TTC549 (cell line): ENCODE measurements at regions not wholly inside any gene's neighbourhood (a gene's known extent, or its start where the extent isn't known, plus 50 kb on each side); places are given as distances from the start of the nearest gene placed in this dataset.

Experiments used
- FAIRE-seq: peaks from 2 replicates; lab custom pipeline; 2012; peaks lifted over from hg19 to GRCh38; lab: Jason Lieb, UNC

DNA sequence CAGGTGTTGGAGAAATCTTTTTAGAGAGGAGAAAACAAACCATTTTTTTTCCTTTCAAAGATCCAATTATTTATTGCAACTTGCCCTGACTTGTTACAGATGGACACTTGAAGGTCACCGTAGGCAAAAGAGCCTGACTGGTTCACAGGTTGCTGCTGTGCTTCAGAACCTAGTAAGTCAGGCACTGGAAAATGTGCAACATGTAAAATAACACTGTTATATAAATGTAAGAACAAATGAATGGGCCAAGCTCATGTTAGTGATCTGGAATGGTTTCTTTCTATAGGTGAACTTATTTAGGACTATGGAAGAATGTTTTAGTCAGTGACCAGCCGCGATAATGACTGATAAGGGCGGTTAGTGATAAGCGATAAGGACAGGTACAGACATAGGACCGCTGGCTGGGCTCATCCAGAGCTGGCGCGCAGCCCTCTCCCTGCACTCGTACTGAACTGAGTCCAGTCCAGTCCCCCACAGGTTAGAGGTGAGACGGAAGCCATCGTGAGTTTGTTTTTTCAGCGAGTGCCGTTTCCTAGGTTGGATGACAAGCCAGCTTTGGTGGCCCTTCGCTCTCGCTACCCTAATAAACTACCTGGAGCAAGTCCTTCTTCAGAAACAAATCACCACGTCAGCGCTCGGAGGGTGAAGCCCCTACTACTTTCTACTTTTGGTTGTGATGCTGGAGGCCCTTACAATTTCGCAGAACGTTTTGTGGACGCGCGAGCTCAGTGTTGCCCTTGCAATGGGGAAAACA is 94.4 kb upstream of the PRDM1 start:
- no peak for FAIRE-seq

DNA sequence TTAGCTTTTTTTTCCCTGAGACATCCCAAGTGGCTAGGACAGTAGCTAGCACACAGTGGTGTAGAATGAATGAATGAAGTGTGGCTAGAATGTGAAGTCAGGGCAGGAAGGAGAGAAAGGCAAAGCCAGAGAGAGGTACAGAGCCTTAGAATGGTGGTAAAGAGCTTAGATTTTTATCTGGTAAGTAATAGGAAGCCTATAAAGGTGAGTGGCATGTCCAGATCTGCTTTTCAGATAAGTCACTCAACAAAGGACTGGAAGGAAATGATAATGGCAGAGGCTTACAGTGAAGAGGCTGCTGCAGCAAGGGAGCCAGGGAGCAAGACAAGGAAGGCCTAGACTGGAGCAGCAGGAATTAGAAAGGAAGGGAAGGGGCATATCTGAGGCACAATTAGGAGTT is 96.0 kb upstream of the PRDM1 start:
- no peak for FAIRE-seq

DNA sequence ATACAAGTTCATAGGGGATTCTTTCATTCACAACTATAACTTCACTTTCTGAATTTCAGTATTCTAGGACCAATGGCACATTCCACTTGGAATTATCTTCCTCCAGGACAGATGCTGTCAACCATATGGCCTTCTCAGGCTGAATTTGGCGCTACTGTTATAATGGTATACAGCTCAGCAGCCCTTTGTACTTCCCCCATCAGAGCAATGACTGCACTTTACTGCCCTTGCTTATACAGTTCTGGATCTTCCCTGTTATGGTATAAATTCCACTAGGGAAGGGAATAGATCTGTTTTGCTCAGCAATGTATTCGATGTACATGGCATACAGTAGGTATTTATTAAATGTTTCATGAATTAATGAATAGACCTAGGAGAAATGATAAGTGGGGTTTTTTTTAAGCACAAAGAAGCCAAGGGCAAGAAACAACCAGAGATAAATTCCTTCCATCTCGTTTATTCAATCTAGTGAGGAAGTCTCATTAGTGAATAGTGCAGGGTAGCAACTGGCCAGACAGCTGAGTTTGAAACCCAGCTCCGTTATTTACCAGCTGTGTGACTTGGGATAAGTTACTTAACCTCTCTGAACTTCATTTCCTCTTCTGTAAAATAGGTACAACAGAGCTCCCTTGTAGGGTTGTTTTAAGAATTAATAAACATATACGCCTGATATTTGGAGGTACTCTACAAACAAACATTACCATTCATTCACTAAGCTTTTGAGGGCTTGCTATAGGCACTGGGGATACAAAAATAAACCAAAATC is 97.1 kb upstream of the PRDM1 start:
- FAIRE-seq: no peak

DNA sequence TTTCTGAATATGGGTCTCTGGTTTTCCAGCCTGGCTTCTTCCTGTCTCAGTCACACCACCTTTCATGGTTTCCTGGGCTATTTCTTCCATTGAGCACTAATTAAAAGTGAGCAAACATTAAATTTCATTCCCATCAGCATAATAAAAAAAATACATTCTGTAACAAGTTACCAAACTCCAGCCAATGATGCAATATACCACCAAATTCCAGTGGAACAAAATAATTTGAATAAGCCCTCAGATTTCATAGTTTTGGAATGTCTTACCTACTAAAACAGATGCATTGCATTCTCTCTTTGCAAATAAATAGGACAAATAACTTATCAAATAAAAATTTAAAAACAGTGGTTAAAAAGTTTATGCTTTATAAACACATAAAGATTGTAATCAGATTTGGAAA is 97.8 kb upstream of the PRDM1 start:
- FAIRE-seq: no peak

DNA sequence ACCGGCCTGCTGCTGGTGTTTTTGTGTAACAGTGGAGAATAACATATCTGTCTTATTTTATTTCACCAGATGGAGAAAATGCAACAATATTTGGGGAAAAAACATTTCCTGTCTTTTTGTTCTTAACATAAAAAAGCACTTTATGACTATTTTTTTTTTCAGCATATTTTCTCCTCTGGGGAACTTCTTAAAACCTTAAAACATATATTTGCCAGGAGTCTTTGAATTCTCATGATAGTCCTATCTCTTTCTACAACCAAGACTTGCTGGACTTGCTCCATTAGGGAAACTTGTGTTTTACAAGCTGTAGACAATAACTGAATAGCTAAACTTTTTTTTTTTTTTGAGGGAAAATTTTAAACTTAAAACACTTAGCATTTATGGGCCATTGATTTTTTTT is 98.6 kb upstream of the PRDM1 start:
- no peak for FAIRE-seq

DNA sequence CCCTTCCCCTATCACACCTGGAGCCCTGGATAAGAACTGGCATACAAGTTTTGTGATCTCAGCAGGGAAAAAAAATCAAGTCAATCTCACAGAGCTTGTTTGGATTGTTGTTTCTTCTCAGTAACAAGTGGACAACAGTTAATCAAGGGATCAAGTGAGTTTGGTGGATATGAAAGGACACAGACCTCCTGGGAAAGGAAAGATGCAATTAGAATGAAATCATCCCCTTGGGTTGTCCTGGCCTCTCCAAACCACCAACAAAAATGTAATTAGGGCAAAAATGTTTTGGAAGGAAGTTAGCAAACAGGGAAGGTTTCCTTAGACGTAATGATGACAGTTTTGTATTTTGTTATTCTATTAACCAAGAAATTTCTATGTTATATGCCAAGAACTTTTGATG is 99.1 kb upstream of the PRDM1 start:
- FAIRE-seq: no peak

DNA sequence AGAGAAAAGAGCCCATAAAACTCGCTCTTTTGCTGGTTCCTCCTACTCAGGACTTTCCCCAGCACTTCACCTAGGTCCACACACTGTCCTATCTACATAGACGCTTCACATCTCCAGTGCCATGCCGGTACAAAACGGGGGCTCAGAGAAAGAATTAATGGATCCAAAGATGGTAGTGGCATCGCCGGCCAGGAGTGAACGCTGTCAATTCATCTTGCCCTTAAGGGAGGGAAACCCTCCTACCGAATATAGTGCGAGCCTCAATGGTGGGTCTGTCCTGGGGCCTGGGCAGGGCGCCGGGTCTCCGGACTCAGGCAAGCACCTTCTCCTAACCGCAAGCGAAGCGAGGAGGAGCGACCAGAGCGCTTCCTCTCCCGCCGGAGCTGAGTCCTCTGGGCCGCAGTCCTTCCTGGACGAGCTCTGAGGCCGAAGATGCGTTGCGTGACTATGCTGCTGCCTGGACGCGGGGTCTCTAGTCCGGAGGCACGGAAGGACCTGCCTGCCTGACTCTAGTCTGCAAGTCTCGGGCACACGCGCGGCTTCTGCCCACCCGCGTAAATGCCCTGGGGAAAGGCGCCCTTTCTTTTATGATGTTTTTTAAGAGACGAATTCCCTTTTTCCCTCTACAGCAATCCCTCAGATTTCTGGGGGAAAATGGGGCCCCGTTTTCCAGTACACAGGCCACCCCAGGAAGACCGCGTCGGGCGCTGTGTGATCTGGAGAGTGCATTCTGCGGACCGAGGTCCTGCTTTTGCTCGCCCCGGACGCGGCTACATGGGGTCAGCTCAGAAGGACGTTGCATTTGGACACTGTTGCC is 100.1 kb upstream of the PRDM1 start:
- no peak for FAIRE-seq

DNA sequence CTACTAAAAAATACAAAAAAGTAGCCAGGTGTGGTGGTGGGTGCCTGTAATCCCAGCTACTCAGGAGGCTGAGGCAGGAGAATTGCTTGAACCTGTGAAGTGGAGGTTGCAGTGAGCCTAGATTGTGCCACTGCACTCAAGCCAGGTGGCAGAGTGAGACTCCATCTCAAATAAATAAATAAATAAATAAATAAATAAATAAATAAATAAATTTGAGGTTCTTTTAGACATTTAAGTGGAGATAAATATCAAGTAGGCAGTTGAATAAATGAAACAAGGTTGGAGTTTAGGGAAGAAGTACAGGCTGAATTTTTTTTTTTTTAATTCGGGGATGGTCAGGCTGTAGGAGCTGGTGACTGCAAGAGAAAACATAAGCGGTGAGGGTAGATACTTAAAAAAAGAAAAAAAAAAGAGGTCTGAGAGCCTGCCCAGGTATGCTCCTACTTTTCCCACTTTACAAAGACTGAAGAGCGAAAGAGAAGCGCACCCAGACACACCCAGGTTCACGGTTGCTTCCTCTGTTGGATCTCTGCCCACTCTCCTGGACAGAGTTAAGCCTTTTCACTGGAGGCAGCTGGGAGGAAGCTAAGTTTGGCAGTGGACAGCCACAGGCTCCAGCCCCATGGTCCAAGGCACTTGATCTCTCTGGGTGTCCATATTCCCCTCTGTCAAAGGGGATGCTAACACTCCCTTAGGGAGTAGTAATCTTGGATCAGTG is 100.9 kb upstream of the PRDM1 start:
- no peak for FAIRE-seq

DNA sequence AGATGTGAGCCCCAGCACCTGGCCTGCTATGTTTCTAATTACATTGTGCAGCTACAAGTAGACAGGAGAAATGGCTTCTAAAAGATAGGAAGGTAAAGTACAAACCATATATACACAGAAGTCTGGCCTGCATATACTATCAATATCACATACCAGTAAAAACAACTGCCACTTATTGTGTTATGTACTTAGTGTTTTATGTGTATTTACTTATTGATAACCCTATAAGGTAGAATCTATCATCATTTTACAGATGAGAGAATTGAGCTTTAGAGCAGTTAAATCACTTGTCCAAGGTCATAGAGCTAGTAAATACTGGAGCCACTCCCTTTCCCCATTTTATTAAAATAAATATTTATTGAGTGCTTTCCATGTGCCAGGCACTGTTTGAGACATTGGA is 102.4 kb upstream of the PRDM1 start:
- FAIRE-seq: no peak

DNA sequence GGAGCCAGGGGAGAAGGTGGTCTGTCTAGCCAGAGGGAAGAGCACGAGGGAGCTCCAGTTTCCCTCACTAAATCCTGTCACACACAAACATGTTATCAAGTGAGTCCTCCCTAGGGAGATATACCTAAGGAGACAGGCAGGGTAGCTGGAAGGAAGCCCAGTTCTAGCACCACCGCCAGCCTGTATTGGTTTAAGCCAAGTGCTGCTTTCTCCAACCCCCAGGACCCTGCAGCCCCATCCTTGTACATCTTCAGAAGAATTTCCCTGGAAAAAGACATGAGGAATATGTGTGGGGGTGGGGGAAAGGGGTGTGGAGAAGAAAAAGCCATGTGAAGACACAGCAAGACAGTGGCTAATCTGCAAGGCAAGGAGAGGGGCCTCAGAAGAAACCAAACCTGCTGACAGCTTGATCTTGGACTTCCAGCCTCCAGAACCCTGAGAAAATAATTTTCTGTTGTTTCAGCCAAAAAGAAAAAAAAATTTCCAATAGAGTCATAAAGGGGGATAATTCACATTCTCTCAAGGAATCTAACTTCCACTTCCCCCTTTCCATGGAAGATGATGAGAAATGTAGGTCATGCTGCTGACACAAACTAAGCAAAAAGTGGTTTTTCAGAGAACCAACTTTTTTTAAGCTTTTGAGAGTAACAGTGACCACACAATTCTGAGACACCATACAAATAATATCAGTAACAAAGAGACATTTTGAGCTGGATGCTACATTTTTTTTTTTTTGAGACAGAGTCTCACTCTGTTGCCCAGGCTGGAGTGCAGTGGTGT is 103.2 kb upstream of the PRDM1 start:
- no peak for FAIRE-seq

DNA sequence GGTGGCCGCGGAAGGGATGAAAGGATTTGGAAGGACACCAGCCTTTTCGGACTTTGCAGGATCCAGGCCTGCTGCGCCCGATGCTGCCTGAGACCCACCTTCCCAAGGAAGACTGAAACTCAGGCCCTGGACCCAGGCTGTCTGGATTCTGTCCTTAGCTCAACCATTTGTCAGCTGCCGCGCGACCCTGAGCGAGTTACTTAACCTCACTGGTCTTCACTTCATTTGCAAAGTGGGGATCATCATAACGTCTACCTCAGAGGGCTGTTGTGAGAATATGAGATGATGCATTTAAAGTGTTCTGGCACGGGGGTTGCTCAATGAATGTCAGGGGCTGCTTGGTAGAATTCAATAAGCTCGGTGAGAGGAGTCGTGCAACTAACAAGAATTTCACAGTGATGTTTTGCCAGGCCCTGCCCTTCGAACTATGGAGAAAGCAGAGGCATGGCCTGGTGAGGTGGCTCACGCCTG is 104.2 kb upstream of the PRDM1 start:
- no peak for FAIRE-seq

DNA sequence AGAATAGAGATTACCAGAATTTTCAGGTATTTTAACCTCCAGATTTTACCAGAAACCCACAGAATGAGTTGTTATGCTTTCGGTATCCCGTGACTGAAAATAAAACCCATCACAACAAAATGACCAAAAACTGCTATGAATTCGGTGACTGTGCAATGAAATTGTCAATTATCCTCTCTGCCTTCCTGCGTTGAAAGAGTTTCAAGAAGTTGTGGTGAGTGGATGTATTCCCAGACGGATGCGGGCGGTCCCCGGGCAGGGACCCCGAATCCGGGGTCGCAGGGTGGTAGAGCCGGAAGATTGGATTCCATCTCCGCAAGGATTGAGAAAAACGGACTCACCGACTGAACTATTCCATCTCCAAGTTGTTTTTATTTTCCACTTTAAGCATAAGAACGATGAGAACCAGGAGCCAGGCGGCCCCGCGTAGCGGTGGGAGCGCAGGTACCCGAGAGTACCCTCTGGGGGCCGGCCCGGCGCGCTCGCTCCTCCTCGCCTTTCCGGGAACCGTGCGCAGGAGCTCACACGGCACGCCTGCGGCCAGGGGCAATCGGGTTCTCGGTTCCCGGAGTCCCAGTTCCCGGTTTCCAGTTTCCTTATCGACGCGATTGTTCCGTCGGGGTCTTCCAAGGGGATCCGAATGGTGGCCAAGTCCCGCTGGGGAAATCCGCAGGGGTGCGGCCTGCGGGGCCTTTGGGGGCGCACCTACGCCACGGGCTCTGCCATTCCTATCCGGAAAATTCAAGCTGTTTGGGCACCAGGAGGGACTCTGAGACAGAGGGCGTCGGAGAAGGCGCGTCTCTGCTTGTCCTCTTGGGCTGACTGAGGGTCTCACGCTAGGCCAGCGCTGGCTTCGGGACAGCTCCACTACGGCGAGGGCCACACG is 104.9 kb upstream of the PRDM1 start:
- no peak for FAIRE-seq

DNA sequence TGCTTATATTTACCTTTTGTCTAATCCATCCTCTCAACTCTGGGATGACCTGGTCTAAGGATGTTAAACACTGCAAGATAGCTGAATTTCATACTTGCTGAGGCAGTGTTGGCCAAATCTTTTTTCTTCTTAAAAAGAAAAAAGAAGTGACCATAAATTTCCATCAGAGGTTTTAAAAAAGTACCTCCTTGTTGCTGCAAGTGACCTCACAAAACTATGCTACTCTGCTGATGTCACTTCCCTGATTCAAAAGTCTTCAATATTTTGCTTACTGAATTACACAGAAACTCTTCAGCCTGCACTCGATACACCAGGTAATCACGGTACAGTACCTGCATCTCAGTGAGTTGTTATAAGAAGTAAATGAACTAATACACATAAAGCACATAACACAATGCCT is 107.2 kb upstream of the PRDM1 start:
- FAIRE-seq: no peak

DNA sequence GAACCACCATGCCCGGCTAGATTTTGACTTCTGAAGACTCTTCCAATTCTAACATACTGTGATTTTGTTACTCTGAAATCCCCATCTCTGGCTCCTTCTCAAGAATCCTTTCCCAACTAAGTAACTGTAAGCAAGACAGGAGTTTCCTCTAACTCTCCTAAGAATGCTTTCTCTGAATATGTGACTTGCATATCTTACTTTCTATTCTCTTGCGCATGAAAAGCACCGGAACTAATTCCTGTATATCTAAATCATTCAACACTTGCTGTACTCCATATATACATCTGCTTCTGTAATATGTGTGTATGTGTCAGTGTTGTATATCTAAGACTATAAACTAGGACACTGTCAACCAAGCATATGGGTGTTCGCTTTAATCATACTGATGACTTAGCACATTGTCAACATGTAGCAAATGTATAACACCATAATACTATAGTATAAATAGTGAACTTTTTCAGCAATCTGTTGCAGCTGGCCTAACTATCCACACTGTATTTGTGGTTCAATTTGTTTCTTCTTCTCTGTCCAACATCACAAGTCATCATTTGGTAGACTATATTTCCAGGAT is 108.1 kb upstream of the PRDM1 start:
- no peak for FAIRE-seq

DNA sequence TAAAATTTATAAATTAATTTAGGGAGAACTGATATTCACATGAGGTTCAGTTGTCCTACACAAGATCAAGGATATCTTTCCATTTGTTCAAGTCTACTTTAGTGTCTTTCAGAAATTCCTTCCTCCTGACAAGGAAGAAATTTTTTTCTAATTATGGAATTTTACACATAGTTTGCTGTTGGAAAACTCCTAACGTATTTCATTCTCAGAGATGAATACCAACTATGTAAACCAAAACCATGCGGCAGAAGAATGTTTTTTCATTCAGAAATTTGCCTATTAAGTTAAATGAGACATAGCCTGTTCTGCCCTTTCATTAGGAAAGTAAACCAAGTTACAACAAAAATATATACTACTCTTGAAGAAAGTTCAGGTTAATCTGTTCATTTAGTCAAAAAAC is 111.2 kb upstream of the PRDM1 start:
- no peak for FAIRE-seq

DNA sequence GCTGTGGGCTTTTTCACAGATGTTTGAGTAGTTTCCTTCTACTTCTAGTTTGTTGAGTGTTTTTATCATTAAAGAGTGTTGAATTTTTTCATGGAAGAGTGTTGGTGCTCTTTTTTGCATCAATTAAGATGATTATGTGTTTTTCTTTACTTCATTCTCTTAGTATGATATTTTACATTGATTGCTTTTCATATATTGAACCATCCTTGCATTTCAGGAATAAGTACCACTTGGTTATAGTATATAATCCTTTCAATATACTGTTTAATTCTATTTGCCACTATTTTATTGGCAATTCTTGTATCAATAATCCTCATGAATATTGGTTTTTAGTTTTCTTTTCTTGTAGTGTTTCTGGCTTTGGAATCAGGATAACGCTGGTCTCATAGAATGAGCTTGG is 113.7 kb upstream of the PRDM1 start:
- no peak for FAIRE-seq

DNA sequence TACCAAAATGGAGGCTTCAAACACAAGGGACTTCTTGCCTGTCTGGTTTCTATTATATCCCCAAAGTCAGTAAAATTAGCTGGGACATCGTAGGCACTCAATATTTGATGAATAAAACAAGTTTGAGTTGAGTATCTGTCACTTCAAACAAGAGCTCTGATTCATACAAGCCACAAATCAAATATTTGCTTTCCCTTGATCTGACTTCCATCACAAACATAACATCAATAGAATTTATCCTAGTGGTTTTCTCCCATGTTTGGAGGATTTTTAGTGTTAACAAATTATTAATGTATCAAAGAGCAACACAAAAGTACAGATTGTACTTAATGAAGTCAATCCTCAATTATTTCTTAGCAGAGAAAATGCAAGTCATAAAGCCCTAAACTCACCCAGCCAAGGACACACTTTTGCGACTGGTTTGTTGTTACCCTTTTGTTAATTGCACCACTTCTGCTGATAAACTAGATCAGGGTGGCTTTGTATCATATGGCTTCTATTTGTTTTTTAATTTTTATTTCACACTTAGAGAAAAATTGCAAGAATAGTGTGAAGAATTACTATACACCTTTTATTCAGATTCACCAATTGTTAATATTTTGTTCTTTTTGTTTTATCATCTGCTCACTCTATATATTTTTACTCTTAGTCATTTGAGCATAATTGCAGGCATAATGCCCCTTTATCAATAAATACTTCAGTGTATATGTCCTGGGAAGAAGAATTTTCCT is 117.4 kb upstream of the PRDM1 start:
- no peak for FAIRE-seq

DNA sequence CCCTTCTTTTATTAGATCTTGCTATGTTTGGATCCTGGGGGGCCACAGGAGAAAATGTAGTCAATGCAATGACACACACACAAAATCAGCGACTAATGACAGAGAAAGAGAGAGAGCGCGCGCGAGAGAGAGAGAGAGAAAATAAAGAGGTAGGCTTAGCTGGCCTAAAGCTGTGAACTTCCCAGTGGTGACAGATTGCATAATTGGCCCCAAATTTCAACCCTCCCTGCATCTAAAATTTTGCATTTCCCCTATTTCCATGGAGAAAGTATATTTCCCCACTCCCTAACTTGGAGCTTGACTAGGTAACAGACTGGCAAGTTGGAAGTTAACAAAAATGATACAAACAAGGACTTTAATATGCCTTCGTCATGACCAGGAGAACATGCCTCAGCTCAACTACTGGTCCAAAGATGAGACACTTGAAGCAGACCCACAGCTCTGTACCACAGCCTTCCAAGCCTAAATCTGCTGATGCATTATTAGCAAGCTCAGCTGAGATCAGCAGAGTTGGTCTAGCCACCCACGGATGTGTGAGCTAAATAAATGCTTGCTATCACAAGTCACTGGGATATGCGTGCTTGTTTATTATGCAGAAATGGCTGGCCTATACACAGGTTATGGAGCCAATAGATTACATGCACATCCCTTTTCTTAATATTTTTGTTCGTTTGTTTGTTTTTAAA is 118.1 kb upstream of the PRDM1 start:
- no peak for FAIRE-seq

DNA sequence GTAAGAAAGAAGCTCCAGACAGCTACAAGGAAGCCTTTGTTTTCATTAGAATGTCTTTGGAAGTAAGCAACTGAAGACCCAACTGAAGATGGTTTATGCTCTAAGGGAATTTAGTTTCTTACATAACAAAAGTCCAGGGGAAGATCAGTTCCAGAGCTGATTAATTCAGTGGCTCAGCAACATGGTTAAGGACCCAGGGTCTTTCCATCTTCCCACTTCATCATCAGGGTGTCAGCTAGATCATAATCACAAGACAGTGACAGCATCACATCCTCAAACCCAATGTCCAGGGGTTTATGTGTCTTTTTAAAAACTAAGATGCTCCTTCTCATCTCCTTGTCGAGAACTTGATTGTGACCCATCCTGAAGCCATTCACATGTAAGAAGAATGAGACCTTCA is 119.7 kb upstream of the PRDM1 start:
- FAIRE-seq: no peak
